22Rv1 (cell line): ENCODE measurements at regions not wholly inside any gene's neighbourhood (a gene's known extent, or its start where the extent isn't known, plus 50 kb on each side); places are given as distances from the start of the nearest gene placed in this dataset.

Experiments
- CTCF ChIP-seq: fragments of 450-650 bp; IDR thresholded peaks from 2 replicates; pipeline ENCODE4 v1.5.1; 2017; ENCODE audit warnings: mild to moderate bottlenecking
- ZFX ChIP-seq: fragments of 450-650 bp; IDR thresholded peaks from 2 replicates; pipeline ENCODE4 v1.6.1; 2017; ENCODE audit warnings: antibody characterized with exemption, borderline replicate concordance

GRCh38 chr17:70603226-70603625, 433.9 kb downstream of the KCNJ2 start:
- TF ChIP-seq CTCF (no peak), ZFX (no peak)
